GM12892 (cell line): ENCODE measurements at regions not wholly inside any gene's neighbourhood (a gene's known extent, or its start where the extent isn't known, plus 50 kb on each side); places are given as distances from the start of the nearest gene placed in this dataset.

ENCODE experiments used
- POLR2A ChIP-seq: IDR thresholded peaks from 2 replicates; pipeline ENCODE4 v1.6.1; 2011; ENCODE audit warnings: low read depth, low read length, control low read depth
- POLR2AphosphoS5 ChIP-seq: IDR thresholded peaks from 2 replicates; pipeline ENCODE4 v1.6.1; 2011; ENCODE audit warnings: low read depth, low read length, control low read depth

GRCh38 chr2:145399131-145399530 is 879.2 kb upstream of the ZEB2 start:
- TF ChIP-seq POLR2A (no peak), POLR2AphosphoS5 (no peak)
